Lower leg skin (tissue), 4 donors: ENCODE measurements at regions not wholly inside any gene's neighbourhood (a gene's known extent, or its start where the extent isn't known, plus 50 kb on each side); places are given as distances from the start of the nearest gene placed in this dataset.

Experiments
- DNase-seq, 2 donors: peaks; one replicate each; pipeline ENCODE4 v3.0.0-alpha.2; 2019; ENCODE audit warnings: low spot score in 2 of 2
- H3K4me3 ChIP-seq: fragments of 200-600 bp; sonication (generic); 2 replicates; pipeline ENCODE4 v1.5.1; 2017; ENCODE audit warnings: mild to moderate bottlenecking, low read depth; ENCODE audit not compliant: poor library complexity, severe bottlenecking
- POLR2A ChIP-seq, 2 donors: fragments of 450-650 bp; IDR thresholded peaks; one replicate each; pipeline ENCODE4 v1.6.1; 2016 to 2017; ENCODE audit warnings: antibody characterized with exemption in 2 of 2, mild to moderate bottlenecking in 1 of 2, moderate library complexity in 1 of 2
- WGBS, 2 donors: methylation state at CpG; one replicate each; pipeline ENCODE4 v1.1.5; 2018; 5-methylcytosine and 5-hydroxymethylcytosine counted together
- intact Hi-C: fragments of 100-400 bp; cut with DNase I; formaldehyde crosslinking; loops from one replicate; pipeline ENCODE4 v1.15.0; 2023; ENCODE audit warnings: low total_unique reads
- TF ChIP-seq, protein P1 (sequence below), 3 donors: fragments of 450-650 bp; IDR thresholded peaks; one replicate each; pipeline ENCODE4 v1.5.1; 2016; ENCODE audit warnings: antibody characterized with exemption in 3 of 3, mild to moderate bottlenecking in 3 of 3, moderate library complexity in 2 of 3

DNA sequence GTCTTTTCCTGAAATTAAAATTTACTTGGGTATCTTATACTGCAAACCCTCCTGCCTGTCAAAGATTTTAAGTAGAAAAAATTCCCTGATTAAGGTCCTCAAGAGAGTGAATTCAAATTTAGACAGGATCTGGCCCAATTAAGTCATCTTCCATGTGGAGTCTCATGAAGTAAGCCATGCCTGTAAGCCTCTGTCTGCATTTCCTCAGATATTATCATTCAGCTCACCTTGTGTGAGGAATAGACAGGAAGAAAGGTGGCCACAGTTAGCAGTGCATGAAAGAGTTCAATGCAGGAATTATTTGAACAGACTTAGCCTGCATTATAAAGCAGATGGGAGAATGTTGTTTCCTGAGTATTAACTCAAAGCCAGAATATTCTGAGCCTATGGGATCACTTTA lies 174.7 kb downstream of the HS3ST3A1 start:
- intact Hi-C loops: no loop called here
- H3K4me3 ChIP-seq: no peak overlapping the region
- TF ChIP-seq, protein P1, sequence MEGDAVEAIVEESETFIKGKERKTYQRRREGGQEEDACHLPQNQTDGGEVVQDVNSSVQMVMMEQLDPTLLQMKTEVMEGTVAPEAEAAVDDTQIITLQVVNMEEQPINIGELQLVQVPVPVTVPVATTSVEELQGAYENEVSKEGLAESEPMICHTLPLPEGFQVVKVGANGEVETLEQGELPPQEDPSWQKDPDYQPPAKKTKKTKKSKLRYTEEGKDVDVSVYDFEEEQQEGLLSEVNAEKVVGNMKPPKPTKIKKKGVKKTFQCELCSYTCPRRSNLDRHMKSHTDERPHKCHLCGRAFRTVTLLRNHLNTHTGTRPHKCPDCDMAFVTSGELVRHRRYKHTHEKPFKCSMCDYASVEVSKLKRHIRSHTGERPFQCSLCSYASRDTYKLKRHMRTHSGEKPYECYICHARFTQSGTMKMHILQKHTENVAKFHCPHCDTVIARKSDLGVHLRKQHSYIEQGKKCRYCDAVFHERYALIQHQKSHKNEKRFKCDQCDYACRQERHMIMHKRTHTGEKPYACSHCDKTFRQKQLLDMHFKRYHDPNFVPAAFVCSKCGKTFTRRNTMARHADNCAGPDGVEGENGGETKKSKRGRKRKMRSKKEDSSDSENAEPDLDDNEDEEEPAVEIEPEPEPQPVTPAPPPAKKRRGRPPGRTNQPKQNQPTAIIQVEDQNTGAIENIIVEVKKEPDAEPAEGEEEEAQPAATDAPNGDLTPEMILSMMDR (IDR thresholded peaks at IDR 0.05): no peak
- no peak for TF ChIP-seq POLR2A (IDR thresholded peaks at IDR 0.05)
- no peak for DNase-seq

GRCh38 chr17:13425390-13425789 lies 176.3 kb downstream of the HS3ST3A1 start:
- WGBS, 2 donors: 90 to 91% methylated on average over 4 of the region's 4 CpGs
- no peak for DNase-seq
- intact Hi-C loops: no loop called here
- no peak overlapping the region for H3K4me3 ChIP-seq
- TF ChIP-seq, protein P1 (IDR thresholded peaks at IDR 0.05): no peak
- no peak for TF ChIP-seq POLR2A (IDR thresholded peaks at IDR 0.05)

DNA sequence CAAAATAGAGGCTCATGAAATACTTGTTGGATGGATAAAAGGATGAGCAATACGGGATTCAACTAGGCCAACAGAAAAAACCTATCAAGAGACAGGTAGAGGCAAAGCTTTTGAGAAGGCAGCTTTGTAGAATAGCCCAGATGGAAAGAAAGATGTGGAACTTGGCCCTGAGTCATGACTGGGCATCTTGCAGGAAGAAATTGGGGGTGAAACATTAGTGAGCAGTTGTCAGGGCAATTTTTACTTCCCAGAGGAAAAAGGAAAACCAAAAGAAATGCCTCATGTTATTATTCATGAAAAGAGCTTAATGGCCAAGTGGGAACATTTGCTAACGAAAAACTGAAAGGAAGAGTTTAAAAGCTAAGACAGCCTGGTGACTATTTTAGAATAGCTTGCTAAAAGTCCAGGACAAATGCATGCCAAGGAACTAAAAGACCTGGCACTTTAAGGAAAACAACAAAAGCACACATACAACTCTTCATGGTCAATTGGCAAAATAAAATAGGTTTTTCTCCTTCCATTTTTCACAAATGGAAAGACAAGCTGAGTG lies 180.1 kb downstream of the HS3ST3A1 start:
- intact Hi-C loops: no loop called here
- 56 to 71% methylated on average over 2 of the region's 2 CpGs for WGBS, 2 donors
- no peak overlapping the region for H3K4me3 ChIP-seq
- no peak for TF ChIP-seq POLR2A (IDR thresholded peaks at IDR 0.05)
- TF ChIP-seq, protein P1 (IDR thresholded peaks at IDR 0.05): no peak
- no peak for DNase-seq

- DNase-seq: no peak
- H3K4me3 ChIP-seq: no peak overlapping the region
- intact Hi-C loops: no loop called here
- 66 to 86% methylated on average over 2 of the region's 2 CpGs for WGBS, 2 donors
- no peak for TF ChIP-seq POLR2A (IDR thresholded peaks at IDR 0.05)
These were observed 180.9 kb downstream of the HS3ST3A1 start for GRCh38 chr17:13420878-13421277.

- DNase-seq: no peak
- intact Hi-C loops: no loop called here
- WGBS, 2 donors: 84 to 96% methylated on average over 1 of the region's 1 CpG
- TF ChIP-seq, protein P1 (IDR thresholded peaks at IDR 0.05): no peak
- no peak for TF ChIP-seq POLR2A (IDR thresholded peaks at IDR 0.05)
- H3K4me3 ChIP-seq: no peak overlapping the region
These were observed 181.3 kb downstream of the HS3ST3A1 start for GRCh38 chr17:13420418-13420826.

GRCh38 chr17:13419676-13420075 lies 182.1 kb downstream of the HS3ST3A1 start:
- 87 to 90% methylated on average over 6 of the region's 6 CpGs for WGBS, 2 donors
- no peak for TF ChIP-seq POLR2A (IDR thresholded peaks at IDR 0.05)
- H3K4me3 ChIP-seq: no peak overlapping the region
- intact Hi-C loops: no loop called here
- no peak for DNase-seq

DNA sequence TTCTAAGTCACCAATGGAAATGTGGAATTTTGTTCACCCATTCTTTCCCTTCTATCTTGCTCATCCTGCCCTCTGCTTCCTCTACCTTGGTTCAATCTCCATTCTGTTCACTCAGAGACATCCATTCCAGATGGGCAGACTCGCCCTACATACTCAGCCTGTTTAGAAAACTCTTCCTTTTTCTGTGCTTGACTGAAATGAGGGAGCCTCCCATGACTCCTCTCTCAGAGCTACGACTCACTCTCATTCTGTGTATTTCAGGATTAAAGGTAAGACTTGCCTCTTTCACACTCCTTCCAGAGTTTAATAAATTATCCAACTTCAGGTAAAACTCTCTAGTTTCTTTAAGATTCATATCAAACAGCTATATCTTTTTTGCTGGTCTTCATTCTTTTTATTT lies 182.8 kb downstream of the HS3ST3A1 start:
- intact Hi-C loops: no loop called here
- H3K4me3 ChIP-seq: no peak overlapping the region
- TF ChIP-seq, protein P1 (IDR thresholded peaks at IDR 0.05): no peak
- TF ChIP-seq POLR2A (IDR thresholded peaks at IDR 0.05): no peak
- no peak for DNase-seq
- 81 to 82% methylated on average over 2 of the region's 2 CpGs for WGBS, 2 donors
